ENCODE measurements at regions not wholly inside any gene's neighbourhood (a gene's known extent, or its start where the extent isn't known, plus 50 kb on each side); places are given as distances from the start of the nearest gene placed in this dataset.

- TF ChIP-seq CTCF (IDR thresholded peaks at IDR 0.05) (no peak), EZH2 (IDR thresholded peaks at IDR 0.05; ENCODE audit: borderline replicate concordance, insufficient read depth, low read depth, low read length, poor library complexity, severe bottlenecking) (no peak)
Measured at GRCh38 chr9:109992293-109992692, 212.3 kb downstream of the PALM2AKAP2 start.

All from B cell (primary cell).